HG02885 (cell line): ENCODE measurements at regions not wholly inside any gene's neighbourhood (a gene's known extent, or its start where the extent isn't known, plus 50 kb on each side); places are given as distances from the start of the nearest gene placed in this dataset.

ENCODE experiments used
- ATAC-seq: cut with Tn5 transposase; IDR thresholded peaks from one replicate; pipeline ENCODE4 v1.9.1; 2021; ENCODE audit warnings: mild to moderate bottlenecking; ENCODE audit not compliant: unreplicated experiment, poor library complexity

DNA sequence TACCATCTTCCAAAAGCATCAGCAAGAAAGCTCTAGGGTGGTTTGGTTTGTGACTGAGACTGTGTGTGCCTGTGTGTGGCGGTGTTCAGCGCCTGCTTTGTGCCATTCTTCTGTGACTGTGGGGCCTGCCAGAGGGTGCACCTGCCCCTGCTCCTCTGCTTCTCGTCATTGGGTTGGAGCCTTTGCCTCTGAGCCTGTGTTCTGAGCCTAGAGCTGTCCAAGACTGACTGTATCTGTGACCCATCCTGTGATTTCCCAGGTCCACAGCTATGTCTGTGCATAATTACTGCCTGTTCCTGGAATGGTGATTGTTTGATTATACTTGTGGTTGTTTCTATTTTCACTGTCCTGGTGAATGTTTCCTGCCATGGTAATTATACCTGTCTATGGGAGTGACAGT is 57.1 kb upstream of the KLHL29 start:
- no peak for ATAC-seq

DNA sequence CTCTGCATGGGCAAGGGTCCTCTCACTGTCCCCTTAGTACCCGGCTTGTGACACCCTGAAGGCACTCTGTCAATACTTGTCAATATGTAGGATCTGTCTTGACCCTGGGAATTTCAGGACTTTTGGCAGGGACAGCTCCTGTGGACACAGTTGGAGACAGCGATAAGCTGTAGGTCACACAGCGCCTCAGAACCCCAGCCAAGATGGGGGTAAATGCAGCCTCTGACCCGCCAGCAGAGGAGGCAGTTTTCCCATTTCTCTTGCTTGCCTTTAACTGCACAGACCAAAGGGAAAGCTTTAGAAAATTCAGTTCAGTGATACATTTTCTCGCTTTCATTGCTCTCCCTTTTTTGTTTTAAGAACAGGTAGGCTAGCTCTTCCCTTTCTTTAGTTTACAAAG is 54.8 kb upstream of the KLHL29 start:
- ATAC-seq: peak; percentile 63
